BE2C (cell line): ENCODE measurements at regions not wholly inside any gene's neighbourhood (a gene's known extent, or its start where the extent isn't known, plus 50 kb on each side); places are given as distances from the start of the nearest gene placed in this dataset.

Experiments used
- DNase-seq: peaks from one replicate; pipeline ENCODE4 v3.0.0-alpha.2; 2020
- H3K27me3 ChIP-seq: fragments of 250-450 bp; sonication (Bioruptor Pico); 2 replicates; pipeline ENCODE4 v1.5.1; 2020; ENCODE audit warnings: mild to moderate bottlenecking
- H3K36me3 ChIP-seq: fragments of 250-450 bp; sonication (Bioruptor Pico); 2 replicates; pipeline ENCODE4 v1.5.1; 2020; ENCODE audit warnings: mild to moderate bottlenecking
- H3K4me1 ChIP-seq: fragments of 250-450 bp; sonication (Bioruptor Pico); 2 replicates; pipeline ENCODE4 v1.5.1; 2020
- H3K4me3 ChIP-seq: 2 replicates; pipeline ENCODE4 v1.5.1; 2011; ENCODE audit warnings: low read depth, low read length
- H3K9me3 ChIP-seq: fragments of 250-450 bp; sonication (Bioruptor Pico); 2 replicates; pipeline ENCODE4 v1.5.1; 2020
- TF ChIP-seq, protein P1 (sequence below): IDR thresholded peaks from 2 replicates; pipeline ENCODE4 v1.5.1; 2012; ENCODE audit warnings: mild to moderate bottlenecking, low read depth, low read length

- Histone ChIP-seq H3K36me3 (no peaks in the 10 kb centered on the region), H3K27me3 (no peaks in the 10 kb centered on the region), H3K4me1 (peaks cover 39% of the 10 kb centered on the region), H3K4me3 (no peak overlapping the region), H3K9me3 (no peaks in the 10 kb centered on the region)
- no peak for DNase-seq
- TF ChIP-seq, protein P1, sequence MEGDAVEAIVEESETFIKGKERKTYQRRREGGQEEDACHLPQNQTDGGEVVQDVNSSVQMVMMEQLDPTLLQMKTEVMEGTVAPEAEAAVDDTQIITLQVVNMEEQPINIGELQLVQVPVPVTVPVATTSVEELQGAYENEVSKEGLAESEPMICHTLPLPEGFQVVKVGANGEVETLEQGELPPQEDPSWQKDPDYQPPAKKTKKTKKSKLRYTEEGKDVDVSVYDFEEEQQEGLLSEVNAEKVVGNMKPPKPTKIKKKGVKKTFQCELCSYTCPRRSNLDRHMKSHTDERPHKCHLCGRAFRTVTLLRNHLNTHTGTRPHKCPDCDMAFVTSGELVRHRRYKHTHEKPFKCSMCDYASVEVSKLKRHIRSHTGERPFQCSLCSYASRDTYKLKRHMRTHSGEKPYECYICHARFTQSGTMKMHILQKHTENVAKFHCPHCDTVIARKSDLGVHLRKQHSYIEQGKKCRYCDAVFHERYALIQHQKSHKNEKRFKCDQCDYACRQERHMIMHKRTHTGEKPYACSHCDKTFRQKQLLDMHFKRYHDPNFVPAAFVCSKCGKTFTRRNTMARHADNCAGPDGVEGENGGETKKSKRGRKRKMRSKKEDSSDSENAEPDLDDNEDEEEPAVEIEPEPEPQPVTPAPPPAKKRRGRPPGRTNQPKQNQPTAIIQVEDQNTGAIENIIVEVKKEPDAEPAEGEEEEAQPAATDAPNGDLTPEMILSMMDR = no peak
These were observed 102.5 kb downstream of the BEGAIN start for GRCh38 chr14:100484531-100485267.

- Histone ChIP-seq H3K4me1 (peaks cover 43% of the 10 kb centered on the region), H3K36me3 (no peaks in the 10 kb centered on the region), H3K9me3 (no peaks in the 10 kb centered on the region), H3K27me3 (no peaks in the 10 kb centered on the region), H3K4me3 (peak overlapping the region; percentile 27)
- peak; percentile 51 for DNase-seq
- TF ChIP-seq, protein P1 = no peak
These were observed 101.0 kb downstream of the BEGAIN start for GRCh38 chr14:100486025-100486828.
